Kidney epithelial cell (primary cell): ENCODE measurements at regions not wholly inside any gene's neighbourhood (a gene's known extent, or its start where the extent isn't known, plus 50 kb on each side); places are given as distances from the start of the nearest gene placed in this dataset.

Experiments
- DNase-seq: peaks from one replicate; pipeline ENCODE4 v3.0.0-alpha.2; 2010; ENCODE audit warnings: low read depth
- H3K27me3 ChIP-seq: 2 replicates; pipeline ENCODE4 v1.6.0; 2011; ENCODE audit warnings: low read length; ENCODE audit not compliant: control insufficient read depth, insufficient read depth
- H3K36me3 ChIP-seq: 2 replicates; pipeline ENCODE4 v1.5.1; 2011; ENCODE audit warnings: low read length; ENCODE audit not compliant: control insufficient read depth, insufficient read depth
- H3K4me3 ChIP-seq: 2 replicates; pipeline ENCODE4 v1.5.1; 2011; ENCODE audit warnings: low read depth, mild to moderate bottlenecking, control low read depth, low read length
- TF ChIP-seq, protein P1 (sequence below): IDR thresholded peaks from 2 replicates; pipeline ENCODE4 v1.5.1; 2011; ENCODE audit warnings: mild to moderate bottlenecking, moderate library complexity, low read length, control low read depth, inconsistent platforms; ENCODE audit not compliant: insufficient read depth, poor library complexity, severe bottlenecking

DNA sequence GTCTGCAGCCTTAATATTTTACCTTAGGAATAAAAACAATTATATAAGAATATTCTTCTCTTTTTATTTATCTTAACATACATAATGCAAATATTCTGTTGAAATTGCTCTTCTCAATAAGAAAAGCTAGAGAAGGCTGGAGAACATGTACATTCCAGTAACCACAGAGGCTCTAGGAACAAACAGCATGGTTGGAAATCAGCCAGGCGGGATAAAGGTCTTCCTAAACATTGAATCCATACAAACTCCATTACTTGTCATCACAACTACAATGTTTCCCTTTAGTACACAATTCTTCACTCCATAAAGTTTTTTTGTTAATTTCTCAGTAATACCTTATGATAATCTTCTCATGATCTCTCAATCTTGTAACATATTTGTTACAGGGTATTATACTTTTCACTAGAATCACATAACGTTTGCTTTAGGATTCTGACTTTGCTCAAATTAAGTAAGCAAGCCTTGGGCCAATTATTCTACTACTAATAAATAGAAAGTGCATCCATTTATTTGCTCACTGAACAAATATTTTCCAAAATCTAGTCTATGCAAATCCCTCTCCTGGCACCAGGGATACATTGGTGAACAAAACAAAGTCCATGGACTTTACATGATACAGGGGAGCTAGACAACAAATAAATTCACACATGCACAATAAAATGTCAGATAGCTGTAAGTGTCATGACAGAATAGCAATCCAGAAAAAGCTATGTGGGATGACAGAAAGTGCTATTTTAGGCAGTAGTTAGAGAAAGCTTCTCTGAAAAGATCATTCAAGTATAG lies 237.5 kb upstream of the TMTC1 start:
- TF ChIP-seq, protein P1, sequence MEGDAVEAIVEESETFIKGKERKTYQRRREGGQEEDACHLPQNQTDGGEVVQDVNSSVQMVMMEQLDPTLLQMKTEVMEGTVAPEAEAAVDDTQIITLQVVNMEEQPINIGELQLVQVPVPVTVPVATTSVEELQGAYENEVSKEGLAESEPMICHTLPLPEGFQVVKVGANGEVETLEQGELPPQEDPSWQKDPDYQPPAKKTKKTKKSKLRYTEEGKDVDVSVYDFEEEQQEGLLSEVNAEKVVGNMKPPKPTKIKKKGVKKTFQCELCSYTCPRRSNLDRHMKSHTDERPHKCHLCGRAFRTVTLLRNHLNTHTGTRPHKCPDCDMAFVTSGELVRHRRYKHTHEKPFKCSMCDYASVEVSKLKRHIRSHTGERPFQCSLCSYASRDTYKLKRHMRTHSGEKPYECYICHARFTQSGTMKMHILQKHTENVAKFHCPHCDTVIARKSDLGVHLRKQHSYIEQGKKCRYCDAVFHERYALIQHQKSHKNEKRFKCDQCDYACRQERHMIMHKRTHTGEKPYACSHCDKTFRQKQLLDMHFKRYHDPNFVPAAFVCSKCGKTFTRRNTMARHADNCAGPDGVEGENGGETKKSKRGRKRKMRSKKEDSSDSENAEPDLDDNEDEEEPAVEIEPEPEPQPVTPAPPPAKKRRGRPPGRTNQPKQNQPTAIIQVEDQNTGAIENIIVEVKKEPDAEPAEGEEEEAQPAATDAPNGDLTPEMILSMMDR: no peak
- Histone ChIP-seq H3K36me3 (no peaks in the 10 kb centered on the region), H3K27me3 (no peaks in the 10 kb centered on the region), H3K4me3 (no peak overlapping the region)
- DNase-seq: no peak

DNA sequence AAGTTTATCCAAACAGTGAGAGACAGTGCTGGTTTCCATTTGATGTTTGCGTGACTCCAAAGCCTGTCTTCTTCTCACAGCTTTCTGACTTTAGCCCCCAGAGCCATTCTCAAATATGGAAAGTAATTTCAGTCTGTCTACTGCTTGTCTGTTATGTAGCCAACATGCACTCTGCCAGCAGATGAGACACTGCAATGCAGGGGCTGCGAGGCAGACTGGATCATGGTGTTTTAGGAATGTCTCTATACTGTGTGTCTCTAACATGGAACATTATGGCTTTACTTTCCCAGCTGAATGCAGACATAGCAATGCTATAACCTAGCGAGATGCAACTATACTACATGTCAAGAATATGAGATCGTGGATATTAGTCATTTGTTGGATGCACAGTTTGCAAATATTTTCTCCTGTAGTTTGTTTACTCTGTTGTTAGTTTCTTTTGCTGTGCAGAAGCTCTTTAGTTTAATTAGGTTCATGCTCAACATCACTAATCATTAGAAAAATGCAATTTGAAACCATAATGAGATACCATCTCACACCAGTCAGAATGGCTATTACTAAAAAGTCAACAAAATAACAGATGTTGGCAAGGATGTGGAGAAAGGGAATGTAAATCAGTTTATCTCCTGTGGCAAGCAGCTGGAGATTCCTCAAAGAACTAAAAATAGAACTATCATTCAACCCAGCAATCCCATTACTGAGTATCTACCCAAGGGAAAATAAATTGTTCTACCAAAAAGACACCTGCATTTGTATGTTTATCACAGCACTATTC lies 235.8 kb upstream of the TMTC1 start:
- Histone ChIP-seq H3K27me3 (no peaks in the 10 kb centered on the region), H3K4me3 (no peak overlapping the region), H3K36me3 (no peaks in the 10 kb centered on the region)
- DNase-seq: no peak
- TF ChIP-seq, protein P1: no peak

DNA sequence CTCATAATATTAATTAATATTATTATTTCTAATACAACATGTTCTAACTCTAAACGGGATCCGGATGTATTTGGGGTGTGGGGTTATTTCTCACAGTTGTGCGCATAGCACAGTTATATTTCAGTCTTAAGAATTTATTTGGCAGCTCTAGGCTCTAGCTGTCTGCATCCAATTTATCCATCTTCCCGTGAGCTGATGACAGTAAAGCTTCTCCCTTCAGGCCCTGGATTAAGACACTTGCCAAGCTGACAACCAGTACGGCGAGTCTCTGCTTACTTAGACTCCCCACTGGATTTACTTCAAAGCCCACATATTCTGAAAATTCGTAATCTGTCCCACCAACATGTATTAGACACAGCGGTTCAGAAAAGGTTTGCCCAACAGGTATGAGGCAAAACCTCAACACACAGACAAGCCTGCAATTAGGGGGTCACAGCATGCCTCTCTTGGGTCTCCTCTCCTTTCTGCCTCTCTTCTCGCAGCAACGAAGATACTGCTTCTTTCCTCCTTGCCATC lies 232.9 kb upstream of the TMTC1 start:
- no peak for DNase-seq
- TF ChIP-seq, protein P1: no peak

DNA sequence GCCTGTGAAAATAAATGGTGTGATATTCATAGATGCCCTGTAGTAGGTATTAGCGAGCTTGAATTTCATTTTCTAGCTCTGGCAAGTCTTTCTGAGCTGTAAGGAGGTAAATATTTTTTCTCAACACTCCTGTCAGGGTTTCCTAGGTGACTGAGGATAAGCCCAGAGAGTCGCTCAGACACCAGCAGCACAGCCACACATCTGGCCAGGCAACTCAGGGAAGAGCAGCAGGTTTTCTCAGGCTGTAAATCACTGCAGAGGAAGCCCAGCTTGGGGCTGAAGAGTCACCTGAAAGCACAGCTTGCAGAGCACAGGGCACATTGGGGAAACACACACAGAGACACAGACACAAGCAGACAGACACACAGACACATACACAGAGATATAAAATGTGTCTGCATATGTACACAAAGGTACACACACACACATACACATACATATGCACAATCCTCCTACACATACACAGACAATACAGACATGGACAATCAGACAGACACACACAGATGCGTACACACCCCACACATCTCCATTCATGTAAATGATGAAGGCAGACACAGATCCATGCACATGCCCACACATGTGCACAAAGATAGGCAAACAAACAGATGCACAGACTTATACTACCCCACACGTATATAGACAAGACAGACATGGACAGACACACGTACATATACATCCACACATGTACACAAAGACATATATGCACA lies 232.0 kb upstream of the TMTC1 start:
- TF ChIP-seq, protein P1: no peak
- no peak overlapping the region for H3K4me3 ChIP-seq
- H3K27me3 ChIP-seq: no peaks in the 10 kb centered on the region
- no peaks in the 10 kb centered on the region for H3K36me3 ChIP-seq
- no peak for DNase-seq

More for the DNA sequence above, 232.9 kb upstream of the TMTC1 start:
- Histone ChIP-seq H3K36me3 (no peaks in the 10 kb centered on the region), H3K27me3 (no peaks in the 10 kb centered on the region), H3K4me3 (no peak overlapping the region)

DNA sequence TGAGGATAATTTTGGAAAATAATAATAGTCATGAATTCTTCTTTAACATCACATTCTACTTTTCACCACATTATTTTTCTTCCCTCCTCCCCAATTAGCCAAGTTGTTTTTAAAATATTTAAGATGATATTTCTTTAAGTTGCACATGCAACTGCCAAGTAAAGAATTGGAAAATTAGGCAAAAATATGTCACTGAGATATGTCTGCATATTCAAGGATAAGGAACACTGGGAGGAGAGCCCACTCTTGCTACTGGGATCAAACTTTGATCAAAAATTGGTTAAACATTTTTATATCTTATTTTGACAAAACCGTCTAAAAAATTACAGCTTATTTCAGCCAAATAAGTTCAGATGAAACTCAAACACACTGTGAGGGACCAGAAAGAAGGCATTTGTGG lies 231.2 kb upstream of the TMTC1 start:
- Histone ChIP-seq H3K4me3 (no peak overlapping the region), H3K27me3 (no peaks in the 10 kb centered on the region), H3K36me3 (no peaks in the 10 kb centered on the region)
- TF ChIP-seq, protein P1: no peak
- DNase-seq: no peak
